ENCODE measurements at regions not wholly inside any gene's neighbourhood (a gene's known extent, or its start where the extent isn't known, plus 50 kb on each side); places are given as distances from the start of the nearest gene placed in this dataset.

DNA sequence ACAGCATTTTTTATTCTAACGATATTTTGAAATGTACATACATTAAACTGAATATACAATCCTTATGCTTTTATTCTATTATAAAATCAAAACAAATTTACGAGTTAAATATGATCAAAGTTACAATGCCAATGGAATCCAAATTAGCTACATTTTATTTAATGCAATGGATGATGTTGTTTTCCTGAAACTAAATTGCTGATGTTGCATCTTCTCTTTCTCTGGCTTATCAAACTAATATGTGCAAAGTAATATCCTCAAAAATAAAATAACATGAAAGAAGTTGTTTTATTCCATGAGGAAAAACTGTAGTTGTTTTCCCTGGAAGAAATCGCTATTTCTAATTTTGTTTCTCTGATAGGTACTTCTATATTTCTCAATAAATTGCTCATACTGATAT lies 106.8 kb downstream of the ASB9 start:
- TF ChIP-seq FEZF1 (tag by site-specific recombination; IDR thresholded peaks at IDR 0.05) (no peak), ZNF274 (IDR thresholded peaks at IDR 0.05; ENCODE audit: low read length) (no peak), ZNF274 (tag by site-specific recombination; IDR thresholded peaks at IDR 0.05; ENCODE audit: borderline replicate concordance) (no peak)

Measured in HEK293 (cell line).